Stimulated activated CD8-positive, alpha-beta memory T cell treated with anti-CD3 and anti-CD28 coated beads, Interleukin-4, amount 100 ng/mL, for 24 hours (primary cell): ENCODE measurements at regions not wholly inside any gene's neighbourhood (a gene's known extent, or its start where the extent isn't known, plus 50 kb on each side); places are given as distances from the start of the nearest gene placed in this dataset.

ENCODE experiments used
- DNase-seq: peaks from one replicate; pipeline ENCODE4 v3.0.0-alpha.2; 2020; ENCODE audit warnings: low read depth

DNA sequence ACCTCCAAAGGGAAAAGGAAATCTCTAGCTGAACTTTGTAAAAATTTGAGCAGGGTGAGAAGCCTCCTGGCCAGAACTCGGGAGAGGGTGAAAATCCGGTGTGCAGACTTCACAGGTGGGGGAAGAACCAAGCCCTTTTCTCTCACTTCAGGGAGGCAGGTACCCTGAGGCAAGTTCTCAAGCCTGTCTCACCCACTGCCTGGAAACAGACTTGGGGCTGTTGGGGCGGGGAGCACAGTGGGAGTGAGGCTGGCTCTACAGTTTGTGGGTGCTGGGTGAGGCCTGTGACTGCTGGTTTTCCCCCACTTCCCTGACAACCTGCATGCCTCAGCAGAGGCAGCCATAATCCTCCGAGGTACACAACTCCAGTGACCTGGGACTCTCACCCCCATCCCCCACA lies 187.1 kb downstream of the KIF4B start:
- DNase-seq, result no peak

DNA sequence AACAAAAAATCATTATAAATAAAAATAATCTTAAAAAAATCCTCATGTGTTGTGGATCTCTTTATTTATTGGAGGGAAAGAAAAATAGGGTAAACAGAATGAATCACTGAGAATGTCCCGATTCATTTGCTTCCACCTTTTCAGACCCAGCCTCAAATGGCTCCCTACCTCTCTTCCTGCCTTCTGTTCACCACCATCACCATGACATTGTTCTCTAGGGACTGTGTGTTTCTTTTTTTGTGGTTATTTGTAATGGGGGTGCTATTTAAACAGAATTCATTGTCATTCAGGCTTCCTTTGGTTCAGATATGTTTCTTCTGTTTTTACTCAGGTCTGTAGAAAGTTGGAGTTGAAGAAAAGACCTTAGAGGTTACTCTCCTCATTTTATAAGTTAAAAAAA lies 198.2 kb downstream of the KIF4B start:
- no peak for DNase-seq

DNA sequence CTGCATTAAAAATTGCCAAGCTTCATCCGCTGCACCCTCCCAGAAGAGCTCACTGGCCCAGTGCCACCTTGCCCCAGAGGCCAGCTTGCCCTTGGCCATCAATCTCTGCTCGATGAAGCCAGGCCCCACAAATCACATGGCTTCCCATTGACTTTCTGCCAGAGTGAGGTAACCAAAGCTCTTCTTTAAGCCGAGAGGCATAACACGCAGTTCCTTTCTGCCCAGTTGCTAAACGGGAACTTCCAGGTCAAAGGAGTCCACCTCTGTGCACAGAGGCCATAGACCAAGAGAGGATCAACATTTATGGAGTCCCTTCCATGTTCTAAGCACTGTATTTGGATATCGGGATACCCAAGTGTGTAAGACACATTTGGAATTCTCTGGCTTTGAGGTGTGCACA lies 208.8 kb downstream of the KIF4B start:
- DNase-seq, result no peak

DNA sequence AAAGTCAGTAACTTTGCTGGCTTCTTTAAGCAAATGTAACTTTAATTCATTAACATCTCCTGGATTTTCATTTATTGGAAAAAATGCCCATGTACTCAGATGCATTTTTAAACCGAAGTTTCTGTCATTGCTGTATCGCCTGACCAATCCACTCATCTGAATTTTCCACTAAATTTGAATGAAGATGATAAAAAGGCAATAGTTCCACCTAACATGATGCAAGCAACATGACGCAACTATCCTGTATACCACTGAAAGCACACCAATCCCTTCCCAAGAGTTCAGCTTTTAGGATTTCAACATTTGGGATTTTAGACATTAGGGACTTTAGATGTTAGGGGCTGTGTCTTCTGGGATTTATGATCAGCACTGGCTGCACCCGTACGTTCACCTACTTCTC lies 215.6 kb downstream of the KIF4B start:
- DNase-seq, result no peak

DNA sequence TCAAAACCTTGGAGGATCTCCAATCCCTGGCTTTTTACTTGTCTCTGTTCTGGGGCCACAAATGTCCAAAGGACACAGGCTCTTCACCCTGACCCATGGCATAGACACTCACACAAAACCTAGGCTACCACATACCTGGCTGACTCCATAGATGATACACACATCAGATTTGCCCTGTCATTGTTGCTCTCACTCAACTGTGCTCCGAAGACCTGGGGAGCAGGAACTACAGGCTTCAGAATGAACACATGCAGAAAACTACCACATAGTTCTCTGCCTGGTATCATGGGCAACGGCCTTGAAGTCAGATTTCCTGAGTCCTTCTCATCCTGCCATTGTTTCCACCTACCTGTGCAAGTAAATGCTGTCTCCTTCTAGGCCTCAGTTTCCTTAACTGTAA lies 226.2 kb downstream of the KIF4B start:
- DNase-seq, result no peak

DNA sequence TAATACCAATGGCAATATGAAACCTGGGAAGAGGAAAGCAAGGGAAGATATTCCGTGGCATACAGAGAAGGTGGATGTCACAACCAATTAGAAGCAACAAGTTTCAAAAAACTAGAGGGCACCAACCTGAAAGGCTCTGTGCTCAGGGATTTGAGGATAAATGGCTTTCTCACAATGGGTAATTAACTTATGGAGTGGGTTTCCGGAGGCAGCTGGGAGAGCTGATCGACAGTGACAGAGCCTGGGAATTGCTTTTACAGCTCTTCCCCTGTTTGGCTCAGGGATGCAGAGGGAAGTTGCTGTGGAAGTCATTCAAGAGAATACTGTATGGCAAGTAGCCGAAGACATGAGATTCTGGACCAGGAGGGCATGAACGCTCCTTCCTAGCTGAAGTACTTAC lies 237.0 kb downstream of the KIF4B start:
- no peak for DNase-seq

DNA sequence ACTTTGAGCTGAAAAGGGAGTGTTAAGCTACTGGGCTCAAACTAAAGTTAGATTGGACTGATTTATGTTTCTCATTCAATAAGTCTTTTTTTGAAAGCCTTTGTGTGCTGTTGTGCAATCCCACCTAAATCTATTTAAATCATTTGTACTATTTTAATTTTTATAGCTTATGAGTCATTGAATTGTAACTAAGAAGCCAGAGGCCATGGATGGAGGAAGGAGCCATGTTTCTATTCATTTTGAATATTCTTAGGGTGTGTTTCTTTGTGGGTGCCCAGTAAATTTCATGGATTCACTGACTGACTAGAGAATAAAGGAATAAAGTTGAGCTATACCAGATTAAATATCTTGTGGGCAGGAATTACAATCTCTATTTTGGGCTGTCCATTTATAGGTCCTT lies 238.5 kb downstream of the KIF4B start:
- DNase-seq, result no peak

DNA sequence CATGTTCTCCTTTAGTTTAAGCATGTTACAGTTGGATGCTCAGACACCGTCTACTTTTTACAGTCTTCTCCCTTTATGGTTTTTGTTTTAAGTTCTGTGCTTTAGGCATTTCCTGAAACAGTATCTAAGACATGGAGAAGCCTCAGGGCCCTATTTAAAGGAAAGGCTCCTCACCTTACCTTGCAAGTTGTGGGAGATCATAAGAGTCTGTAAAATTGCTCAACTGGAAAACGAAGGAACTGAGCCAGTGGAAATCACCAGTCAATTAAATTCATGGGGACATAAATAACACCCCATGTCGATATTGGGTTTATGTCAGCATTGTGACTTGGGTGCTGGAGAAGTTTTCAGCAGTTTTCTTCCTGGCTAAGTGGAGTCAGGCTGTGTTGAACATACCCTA lies 239.2 kb downstream of the KIF4B start:
- DNase-seq, result no peak

DNA sequence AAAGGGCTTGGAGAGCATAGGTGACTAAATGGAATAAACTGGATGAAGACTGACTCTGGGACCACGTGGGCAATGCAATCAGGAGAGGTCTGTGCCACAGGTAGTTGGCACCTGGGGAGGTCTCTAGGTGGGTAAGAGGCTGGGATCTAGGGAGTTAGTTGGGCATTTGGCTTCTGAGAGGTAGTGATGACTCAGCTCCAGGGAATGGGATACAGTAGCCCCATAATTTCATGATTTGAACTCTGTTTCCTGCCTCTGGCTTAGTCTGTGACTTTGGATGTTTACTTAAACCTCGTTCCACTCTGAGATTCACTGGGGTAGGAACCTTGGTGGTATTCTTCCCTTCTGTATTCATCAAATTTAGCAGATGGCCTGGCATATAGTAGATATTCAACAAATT lies 240.8 kb downstream of the KIF4B start:
- DNase-seq, result no peak

DNA sequence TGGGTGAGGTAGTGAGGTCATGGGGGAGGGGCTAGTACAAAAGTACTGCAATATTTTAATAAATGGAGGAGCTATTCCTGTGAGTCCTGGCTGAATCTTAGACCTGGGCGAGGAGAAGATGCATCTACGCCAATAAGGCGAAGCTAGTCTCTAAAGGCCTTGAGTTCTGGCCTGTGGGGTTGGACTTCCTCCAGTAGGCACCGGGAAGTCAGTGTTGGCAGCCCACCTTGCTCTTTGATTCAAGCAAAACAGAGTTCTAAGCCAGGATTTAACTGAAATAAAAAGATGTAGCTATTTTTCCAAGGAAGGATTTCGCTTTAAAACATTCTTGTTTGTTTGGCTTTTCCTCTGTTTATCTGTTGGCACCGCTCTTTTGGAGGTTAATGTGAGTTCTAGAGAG lies 244.6 kb downstream of the KIF4B start:
- no peak for DNase-seq

DNA sequence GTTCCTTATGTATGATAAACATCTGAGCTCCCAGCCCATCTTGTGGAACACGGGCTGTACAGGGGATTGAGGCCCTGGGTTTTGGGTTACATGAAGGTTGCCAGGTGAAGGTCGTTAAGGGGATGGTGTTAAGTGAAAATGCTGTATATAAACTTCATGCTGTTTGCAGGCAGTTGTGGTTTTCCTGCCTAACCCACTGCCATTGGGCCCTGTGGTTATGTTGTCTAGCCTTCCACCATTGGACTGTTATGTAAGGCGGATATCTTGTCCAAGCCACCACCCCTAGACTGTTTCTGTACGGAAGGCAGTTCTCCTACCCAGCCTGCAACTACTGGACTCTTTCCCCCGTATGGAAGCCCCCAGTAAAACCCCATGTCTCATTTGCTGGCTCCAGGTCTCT lies 246.1 kb downstream of the KIF4B start:
- no peak for DNase-seq

DNA sequence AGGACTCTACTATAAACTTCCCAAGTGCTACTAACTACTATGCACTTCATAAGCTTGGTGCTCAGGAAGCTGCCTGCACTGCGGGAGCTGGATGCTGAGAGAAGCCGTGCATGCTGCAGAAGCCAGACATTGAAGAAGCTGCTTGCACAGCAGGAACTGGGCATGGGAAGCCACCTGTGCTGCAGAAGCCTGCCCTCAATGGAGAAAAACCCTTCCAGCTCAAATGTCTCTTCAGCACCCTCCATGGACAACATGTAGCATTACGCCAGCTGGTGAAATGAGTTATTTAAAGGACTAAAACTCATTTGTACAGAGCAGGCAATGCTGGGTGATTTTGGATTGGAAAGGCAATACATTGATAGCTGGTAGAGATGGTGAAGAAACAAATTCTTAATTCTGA lies 247.2 kb downstream of the KIF4B start:
- no peak for DNase-seq

DNA sequence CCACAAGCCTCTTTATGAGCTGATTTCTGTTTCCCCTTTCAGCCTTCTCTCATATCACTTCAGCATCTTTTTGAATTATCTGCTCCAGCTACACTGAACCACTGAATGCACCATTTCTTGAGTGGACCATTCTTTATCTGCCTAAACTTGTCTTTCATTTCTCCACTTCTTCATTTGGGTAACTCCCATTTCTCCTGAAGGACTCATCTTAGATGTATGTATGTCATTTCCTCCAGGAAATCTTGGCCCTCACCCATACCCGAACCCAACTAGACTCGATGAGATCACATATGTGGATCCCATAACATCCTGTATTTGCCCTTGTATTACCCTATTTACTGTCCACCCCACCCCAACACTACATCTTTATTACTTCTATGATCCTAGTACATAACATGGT lies 249.8 kb downstream of the KIF4B start:
- DNase-seq, result no peak

DNA sequence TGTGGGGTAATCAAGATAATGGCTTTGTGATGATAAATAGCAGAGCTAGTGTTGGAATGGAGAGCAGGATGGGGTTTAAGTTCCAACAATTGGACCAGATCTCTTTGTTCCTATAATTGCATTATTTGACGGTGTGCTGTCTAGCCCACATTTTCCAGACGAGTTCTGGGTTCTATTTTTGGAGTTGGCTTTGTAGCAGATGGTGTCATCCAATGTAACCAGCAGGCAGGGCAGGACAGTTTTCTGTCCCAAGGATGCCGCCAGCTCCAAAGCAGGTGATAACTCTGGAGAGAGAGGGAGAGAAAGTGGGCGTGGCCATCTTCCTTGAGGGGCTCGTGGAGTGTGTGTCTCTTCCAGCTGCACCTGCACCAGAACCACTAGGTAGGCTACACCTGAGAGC lies 251.3 kb downstream of the KIF4B start:
- DNase-seq, result no peak

DNA sequence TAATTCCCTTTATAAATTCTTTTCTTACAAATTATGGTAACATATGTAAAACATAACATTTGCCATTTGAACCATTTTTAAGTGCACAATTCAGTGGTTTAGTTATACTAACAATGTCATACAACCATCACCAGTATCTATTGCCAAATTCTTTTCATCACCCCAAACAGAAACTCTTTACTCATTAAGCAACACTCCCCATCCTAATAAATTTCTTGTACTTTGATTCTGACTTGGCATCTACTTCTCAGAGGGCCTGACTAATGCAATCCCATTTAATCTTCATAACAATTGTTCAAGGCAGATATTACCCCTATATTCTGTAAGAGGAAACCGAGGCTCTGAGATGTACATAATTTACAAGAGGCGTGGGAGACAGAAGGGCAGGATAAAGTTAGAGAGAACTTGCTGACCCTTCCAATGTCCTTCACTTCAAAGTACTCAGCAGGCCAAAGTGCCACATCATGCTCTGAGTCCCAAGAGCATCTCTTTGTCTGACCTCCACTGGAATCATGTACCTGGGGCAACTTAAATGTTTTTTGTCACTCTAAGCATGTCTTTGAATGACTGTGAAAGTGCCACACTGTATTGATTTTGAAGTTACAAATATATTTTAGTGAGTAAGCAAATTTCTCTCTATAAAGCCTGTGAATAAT lies 255.3 kb downstream of the KIF4B start:
- no peak for DNase-seq

DNA sequence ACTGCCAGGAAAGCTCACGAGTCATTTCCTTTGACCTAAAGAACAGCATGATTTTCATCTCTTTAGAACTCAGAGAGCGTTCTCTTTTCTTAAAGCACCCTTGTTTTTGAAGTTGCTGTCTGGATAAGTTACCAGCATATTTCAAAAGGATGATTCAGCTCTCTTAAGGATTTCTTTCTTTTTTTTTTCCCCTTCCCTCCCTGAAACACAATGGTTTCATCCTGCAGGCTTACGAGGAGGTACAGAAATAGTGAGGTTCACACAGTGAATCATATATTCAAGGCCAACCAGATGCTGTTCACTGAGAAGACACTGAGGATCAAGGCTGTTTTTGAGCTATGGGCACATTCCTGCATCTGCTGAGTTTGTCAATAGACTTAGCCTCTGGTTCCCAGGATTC lies 257.2 kb downstream of the KIF4B start:
- DNase-seq, result no peak

DNA sequence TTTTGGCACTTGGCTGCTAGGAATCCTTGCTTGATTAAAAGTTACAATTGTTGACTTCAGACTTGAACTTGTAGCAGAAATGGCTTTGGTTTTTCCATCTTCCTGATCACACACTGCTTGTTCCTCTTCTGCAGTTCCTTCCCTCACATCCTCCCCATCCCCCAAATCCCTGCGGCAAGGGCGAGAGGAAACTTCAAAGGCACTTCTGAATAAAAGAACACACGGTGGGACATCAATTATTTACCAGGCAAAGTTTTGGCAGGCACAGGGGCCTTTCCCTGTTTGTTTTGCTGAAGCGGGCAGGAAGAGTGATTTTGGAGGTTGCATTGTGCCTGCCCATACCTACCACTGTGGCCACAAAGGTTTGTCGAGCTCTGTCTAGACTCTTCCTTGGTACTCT lies 260.9 kb downstream of the KIF4B start:
- no peak for DNase-seq

DNA sequence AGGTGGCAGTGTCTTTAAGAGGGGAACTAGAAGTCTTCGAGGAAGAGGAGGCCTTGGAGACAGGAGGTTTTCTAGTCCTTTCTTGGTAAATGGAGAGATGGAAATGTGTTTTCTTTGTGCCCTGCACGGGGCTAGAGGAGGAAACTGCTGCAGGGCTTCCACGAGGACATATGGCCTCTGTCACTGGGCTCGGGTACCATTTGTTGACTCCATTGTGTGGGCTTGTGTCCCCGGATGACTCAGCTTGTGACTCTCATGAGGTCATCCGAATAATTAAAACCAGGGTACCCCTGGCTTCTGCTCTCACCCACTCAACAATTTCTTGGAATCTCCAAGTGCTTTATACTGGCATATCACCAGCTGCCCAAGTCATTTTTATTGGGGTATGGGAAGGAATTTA lies 261.7 kb downstream of the KIF4B start:
- no peak for DNase-seq

DNA sequence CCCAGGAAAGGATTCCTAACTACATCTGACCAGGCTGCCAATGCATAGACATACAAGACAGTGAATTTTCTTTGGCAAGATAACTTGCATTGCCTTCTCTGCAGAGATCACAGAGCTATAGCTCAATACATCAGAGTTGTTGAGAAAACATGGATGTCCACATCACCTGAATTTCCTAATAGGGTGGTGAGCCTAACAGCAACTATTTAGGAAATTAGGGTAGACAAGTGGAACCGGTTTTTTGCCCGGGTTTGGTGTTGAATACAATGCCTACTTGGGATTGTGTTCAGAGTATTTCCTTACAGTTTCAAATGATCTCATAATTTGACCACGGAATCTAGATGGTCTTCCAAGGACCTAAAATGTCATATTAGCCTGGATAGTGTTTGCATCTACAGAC lies 262.7 kb downstream of the KIF4B start:
- no peak for DNase-seq

DNA sequence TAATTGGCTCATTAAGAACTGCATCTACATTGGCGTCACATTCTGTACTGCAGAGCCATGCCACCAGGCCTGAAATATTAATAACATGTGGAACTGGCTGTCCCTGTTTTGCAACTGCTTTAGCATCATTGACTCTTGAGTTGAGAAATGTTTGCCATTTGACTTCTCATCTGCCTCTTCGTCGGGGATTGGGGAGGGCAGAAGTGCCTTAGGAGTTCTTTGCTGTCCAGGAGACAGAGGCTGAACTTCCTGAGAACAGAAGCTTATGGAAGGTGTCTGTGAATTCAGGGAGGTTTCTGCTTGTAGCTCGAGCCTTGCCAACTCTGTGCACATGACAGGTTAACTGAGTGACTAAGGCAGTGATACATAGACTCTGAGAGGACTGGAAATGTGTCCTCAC lies 265.0 kb downstream of the KIF4B start:
- DNase-seq, result no peak

DNA sequence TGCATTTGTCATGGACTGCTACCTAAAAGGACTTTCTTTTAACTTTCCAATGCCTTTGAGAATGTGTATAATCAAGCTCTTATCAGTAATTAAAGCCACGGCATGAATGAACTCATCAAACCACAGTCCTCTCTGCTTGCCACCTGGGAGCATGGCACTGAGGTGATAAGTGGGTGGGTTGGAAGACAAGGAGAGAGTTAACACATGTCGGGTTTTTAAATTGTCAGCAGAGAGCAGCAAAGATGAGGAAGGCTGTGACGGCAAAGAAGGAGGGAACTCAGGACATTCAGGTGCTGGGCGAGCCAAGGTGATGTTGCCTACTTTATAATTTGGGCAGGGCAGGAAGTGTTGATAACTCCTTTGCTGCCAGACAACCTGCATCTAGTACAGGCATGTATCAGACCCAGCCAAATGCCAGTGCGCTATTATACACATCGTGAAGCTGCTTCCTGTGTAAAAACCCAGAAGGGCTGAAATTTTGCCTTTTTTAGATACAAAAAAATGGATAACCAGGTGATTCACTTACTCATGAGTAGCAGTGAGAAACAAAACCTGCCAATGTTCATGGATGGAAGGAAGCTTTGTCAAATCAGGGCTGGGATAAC lies 269.1 kb downstream of the KIF4B start:
- no peak for DNase-seq

DNA sequence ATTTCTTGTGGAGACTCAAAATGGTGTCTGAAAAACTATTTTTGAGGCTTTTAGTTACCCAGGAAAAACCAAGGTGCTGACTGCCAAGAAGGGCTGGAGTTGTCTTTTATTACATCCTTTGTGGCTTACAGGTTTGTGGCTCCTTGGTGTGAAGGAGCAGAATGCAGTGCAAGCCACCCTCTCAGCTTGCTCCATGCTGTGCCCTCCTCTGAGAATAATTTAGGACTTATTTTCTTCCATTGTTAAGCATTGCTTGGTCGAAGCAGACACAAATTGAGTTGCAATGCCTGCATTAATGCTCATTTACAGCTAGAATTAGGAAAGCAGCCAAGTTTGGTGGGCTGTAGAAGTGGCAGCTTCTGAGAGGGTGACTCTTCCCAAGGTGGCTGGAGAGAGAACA lies 272.2 kb downstream of the KIF4B start:
- DNase-seq, result no peak

DNA sequence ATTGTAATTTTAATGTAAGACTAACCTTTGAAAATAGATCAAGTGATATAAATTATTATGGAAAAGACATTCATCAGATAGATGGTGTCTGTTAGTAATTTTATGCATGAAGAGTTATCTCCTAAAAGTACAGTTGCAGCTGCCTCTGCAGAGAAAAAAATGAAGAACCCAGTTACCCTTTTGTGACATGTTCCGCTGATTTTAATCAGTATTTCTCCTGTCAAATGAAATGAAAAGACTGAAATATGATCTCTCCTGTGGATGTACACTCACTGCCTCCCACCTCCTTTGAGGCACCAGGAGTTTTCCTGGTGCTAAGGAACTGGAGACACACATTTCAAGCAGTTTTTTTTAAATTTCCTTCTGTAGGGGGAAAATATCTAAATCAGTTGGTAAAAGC lies 277.4 kb downstream of the KIF4B start:
- no peak for DNase-seq

DNA sequence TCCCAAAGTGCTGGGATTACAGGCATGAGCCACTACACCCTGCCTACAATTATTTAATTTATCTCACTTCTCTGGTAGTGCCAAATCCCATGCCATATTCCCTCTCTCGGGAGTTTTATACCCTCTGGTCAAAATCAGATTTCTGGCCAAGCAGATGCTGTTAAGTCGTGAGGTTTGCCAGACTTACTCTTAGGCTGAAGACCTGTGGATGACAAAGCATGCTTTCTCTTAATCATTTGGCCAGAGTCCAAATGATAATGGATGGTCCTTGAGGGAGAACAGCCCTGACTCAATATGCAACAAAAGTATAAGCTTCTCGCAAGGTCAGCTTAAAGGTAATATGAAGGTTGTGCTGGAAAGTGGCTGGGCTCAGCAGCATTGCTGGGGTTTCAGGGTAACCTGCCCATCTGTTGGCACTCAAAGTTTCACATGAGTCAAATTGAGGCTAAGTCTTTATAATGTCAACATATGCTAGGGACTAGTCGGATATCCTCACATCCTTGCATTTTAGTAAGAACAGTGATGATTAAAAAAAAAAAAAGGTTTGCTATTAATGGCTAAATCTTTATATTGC lies 280.1 kb downstream of the KIF4B start:
- no peak for DNase-seq
